Astrocyte of the cerebellum (primary cell): ENCODE measurements at regions not wholly inside any gene's neighbourhood (a gene's known extent, or its start where the extent isn't known, plus 50 kb on each side); places are given as distances from the start of the nearest gene placed in this dataset.

Source experiments
- DNase-seq: peaks from one replicate; pipeline ENCODE4 v3.0.0-alpha.2; 2011; ENCODE audit warnings: low read depth
- H3K4me3 ChIP-seq: 2 replicates; pipeline ENCODE4 v1.5.1; 2011; ENCODE audit warnings: mild to moderate bottlenecking, low read depth, low read length, moderate library complexity
- in situ Hi-C: cut with HindIII; loops from 2 replicates; pipeline ENCODE4 v1.10.0; 2017; ENCODE audit warnings: low sequenced_read_pairs
- TF ChIP-seq, protein P1 (sequence below): IDR thresholded peaks from 2 replicates; pipeline ENCODE4 v1.5.1; 2012; ENCODE audit warnings: low read length, low read depth, moderate library complexity, mild to moderate bottlenecking; ENCODE audit errors: missing control alignments

DNA sequence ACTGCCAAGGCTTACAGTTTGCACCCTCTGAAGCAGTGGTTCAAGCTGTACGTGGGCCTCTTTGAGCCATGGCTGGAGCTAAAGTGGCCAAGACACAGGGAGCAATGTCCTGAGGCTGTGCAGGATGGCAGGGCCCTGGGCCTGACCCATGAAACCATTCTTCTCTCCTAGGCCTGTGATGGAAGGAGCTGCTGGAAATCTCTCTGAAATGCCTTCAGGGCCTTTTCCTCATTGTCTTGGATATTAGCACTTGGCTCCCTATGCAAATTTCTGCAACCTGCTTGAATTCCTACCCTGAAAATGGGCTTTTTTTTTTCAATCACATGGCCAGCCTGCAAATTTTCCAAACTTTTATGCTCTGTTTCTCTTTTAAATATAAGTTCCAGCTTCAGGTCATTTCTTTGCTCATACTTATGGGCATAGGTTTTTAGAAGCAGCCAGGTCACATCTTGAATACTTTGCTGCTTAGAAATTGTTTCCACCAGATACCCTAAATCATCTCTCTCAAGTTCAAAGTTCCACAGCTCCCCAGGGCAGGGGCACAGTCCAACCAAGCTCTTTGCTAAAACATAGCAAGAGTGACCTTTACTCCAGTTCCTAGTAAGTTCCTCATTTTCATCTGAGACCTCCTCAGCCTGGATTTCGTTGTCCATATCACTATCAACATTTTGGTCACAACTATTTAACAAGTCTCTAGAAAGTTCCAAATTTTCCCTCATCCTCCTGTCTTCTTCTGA, 138.3 kb downstream of the OSTF1 start:
- TF ChIP-seq, protein P1, sequence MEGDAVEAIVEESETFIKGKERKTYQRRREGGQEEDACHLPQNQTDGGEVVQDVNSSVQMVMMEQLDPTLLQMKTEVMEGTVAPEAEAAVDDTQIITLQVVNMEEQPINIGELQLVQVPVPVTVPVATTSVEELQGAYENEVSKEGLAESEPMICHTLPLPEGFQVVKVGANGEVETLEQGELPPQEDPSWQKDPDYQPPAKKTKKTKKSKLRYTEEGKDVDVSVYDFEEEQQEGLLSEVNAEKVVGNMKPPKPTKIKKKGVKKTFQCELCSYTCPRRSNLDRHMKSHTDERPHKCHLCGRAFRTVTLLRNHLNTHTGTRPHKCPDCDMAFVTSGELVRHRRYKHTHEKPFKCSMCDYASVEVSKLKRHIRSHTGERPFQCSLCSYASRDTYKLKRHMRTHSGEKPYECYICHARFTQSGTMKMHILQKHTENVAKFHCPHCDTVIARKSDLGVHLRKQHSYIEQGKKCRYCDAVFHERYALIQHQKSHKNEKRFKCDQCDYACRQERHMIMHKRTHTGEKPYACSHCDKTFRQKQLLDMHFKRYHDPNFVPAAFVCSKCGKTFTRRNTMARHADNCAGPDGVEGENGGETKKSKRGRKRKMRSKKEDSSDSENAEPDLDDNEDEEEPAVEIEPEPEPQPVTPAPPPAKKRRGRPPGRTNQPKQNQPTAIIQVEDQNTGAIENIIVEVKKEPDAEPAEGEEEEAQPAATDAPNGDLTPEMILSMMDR, result no peak
- no peak overlapping the region for H3K4me3 ChIP-seq
- no peak for DNase-seq
- in situ Hi-C loops, result no loop called here

GRCh38 chr9:75228893-75229292, 140.6 kb downstream of the OSTF1 start:
- in situ Hi-C loops, result no loop called here
- H3K4me3 ChIP-seq, result no peak overlapping the region
- TF ChIP-seq, protein P1, result no peak
- DNase-seq, result no peak

- in situ Hi-C loops, result no loop called here
- no peak overlapping the region for H3K4me3 ChIP-seq
- peak; percentile 47 for DNase-seq
- TF ChIP-seq, protein P1, result peak; percentile 8
Observed at GRCh38 chr9:75229605-75230332, 141.5 kb downstream of the OSTF1 start.

DNA sequence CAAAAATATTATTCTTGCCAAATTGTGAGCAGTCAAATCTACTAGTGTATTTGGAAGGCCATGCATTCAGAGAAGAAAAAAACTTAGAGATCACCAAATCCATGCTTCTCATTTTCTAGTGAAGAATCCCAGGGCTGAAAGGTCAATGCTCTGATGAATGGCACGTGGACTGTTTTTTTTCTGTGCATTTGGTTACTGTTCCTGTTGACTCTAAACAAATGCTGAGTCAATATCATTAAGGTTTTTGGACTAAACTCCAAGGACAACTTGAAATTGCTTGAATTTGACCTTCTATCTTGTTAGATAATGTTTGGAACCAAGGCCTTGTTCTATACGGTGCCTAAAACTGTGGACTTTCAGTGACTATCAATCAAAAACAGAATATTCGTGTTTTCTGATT, 142.2 kb downstream of the OSTF1 start:
- in situ Hi-C loops, result no loop called here
- TF ChIP-seq, protein P1, result no peak
- no peak for DNase-seq
- no peak overlapping the region for H3K4me3 ChIP-seq

DNA sequence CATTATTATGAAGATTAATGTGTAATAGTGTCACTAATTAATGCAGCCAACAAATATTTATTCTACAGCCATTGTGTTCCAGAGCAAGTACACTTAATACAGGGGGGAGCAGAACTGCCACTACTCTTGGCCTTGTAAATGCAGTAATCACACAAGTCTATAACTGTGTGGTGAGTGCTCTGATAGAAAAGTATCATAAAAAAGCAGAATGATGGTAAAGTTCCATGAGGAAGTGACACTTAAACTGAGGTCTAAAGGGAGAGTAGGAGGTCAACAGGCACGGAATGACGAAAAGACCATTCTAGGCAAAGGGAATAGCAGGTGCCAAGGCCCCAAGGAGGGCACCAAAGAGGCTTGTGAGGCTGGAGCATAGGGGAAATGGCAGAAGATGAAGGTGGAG, 142.9 kb downstream of the OSTF1 start:
- TF ChIP-seq, protein P1, result no peak
- no peak overlapping the region for H3K4me3 ChIP-seq
- in situ Hi-C loops, result no loop called here
- no peak for DNase-seq

- no peak overlapping the region for H3K4me3 ChIP-seq
- TF ChIP-seq, protein P1, result no peak
Observed at GRCh38 chr9:75233011-75233410, 144.7 kb downstream of the OSTF1 start.

More at GRCh38 chr9:75233011-75233410, 144.7 kb downstream of the OSTF1 start:
- in situ Hi-C loops, result no loop called here
- peak; percentile 6 for DNase-seq
